A549 (cell line): ENCODE measurements at regions not wholly inside any gene's neighbourhood (a gene's known extent, or its start where the extent isn't known, plus 50 kb on each side); places are given as distances from the start of the nearest gene placed in this dataset.

Source experiments
- ATAC-seq, 2 experiments: fragments of 200-7000 bp in 1 of 2; fragments of >200 bp in 1 of 2; cut with Nextera tagmentation in 1 of 2; cut with Tn5 transposase in 1 of 2; 3 replicates each; pipeline versions ENCODE4 v1.8.0 to v1.9.1; 2018 to 2020; ENCODE audit warnings: mild to moderate bottlenecking in 1 of 2, moderate library complexity in 1 of 2
- CTCF ChIA-PET: fragments of 300-600 bp; sonication (Branson Sonifier 250); formaldehyde crosslinking; extraction: SDS; loops from one replicate; lab custom pipeline; 2021; ENCODE audit warnings: antibody characterized with exemption, inconsistent platforms; lab: Yijun Ruan, JAX
- POLR2A ChIA-PET: fragments of 350-600 bp; formaldehyde crosslinking; extraction: SDS; loops from one replicate; lab custom pipeline; 2021; ENCODE audit warnings: antibody characterized with exemption, inconsistent platforms; lab: Yijun Ruan, JAX
- DNase-seq, 2 experiments: peaks; one replicate each; pipeline versions ENCODE4 v3.0.0 to v3.0.0-alpha.2; 2011 to 2016; ENCODE audit warnings: low read depth in 1 of 2, low spot score in 1 of 2
- FAIRE-seq: peaks from 2 replicates; lab custom pipeline; 2011; peaks lifted over from hg19 to GRCh38; lab: Jason Lieb, UNC
- H3K27ac ChIP-seq, 2 experiments: fragments of >200 bp; sonication (Bioruptor Twin); formaldehyde crosslinking; 3 replicates each; pipeline ENCODE4 v1.5.1; 2016 to 2017
- H3K4me1 ChIP-seq: fragments of >200 bp; sonication (Bioruptor Twin); formaldehyde crosslinking; 3 replicates; pipeline ENCODE4 v1.6.1; 2016
- H3K4me2 ChIP-seq: fragments of >200 bp; sonication (Bioruptor Twin); formaldehyde crosslinking; 3 replicates; pipeline ENCODE4 v1.6.1; 2016
- H3K4me3 ChIP-seq: fragments of >200 bp; sonication (Bioruptor Twin); formaldehyde crosslinking; 3 replicates; pipeline ENCODE4 v1.5.1; 2016
- H3K9me3 ChIP-seq: fragments of >200 bp; sonication (Bioruptor Twin); formaldehyde crosslinking; 3 replicates; pipeline ENCODE4 v1.6.1; 2016
- BHLHE40 ChIP-seq: IDR thresholded peaks from 2 replicates; pipeline ENCODE4 v1.6.1; 2012; ENCODE audit warnings: low read depth, low read length, inconsistent platforms
- ESRRA ChIP-seq: fragments of 150-350 bp; IDR thresholded peaks from 2 replicates; pipeline ENCODE4 v1.6.1; 2014; ENCODE audit warnings: mild to moderate bottlenecking, low read length, borderline replicate concordance
- FOSL2 ChIP-seq, 2 experiments: fragments of 450-650 bp in 1 of 2; fragments of >200 bp in 1 of 2; sonication (Bioruptor Twin) in 1 of 2; formaldehyde crosslinking; IDR thresholded peaks; 2 replicates each; pipeline versions ENCODE4 v1.5.0 to v1.6.1; 2016 to 2020; ENCODE audit warnings: mild to moderate bottlenecking in 1 of 2, moderate library complexity in 1 of 2
- FOXS1 ChIP-seq: fragments of 250-450 bp; sonication (Bioruptor Pico); IDR thresholded peaks from 2 replicates; pipeline ENCODE4 v1.5.0; 2020; ENCODE audit warnings: mild to moderate bottlenecking, moderate library complexity
- HEYL ChIP-seq: fragments of 250-450 bp; sonication (Bioruptor Pico); IDR thresholded peaks from 2 replicates; pipeline ENCODE4 v1.8.0; 2021; ENCODE audit warnings: mild to moderate bottlenecking, moderate library complexity
- HOXA7 ChIP-seq: fragments of 250-450 bp; sonication (Bioruptor Pico); IDR thresholded peaks from 2 replicates; pipeline ENCODE4 v1.5.0; 2020; ENCODE audit warnings: mild to moderate bottlenecking, moderate library complexity
- HOXB13 ChIP-seq: fragments of 250-450 bp; sonication (Bioruptor Pico); IDR thresholded peaks from 2 replicates; pipeline ENCODE4 v1.5.0; 2020; ENCODE audit warnings: low read depth, mild to moderate bottlenecking, moderate library complexity
- JUN ChIP-seq, 2 experiments: fragments of >200 bp; sonication (Bioruptor Twin); formaldehyde crosslinking; IDR thresholded peaks; 2 replicates in 1 of 2; 3 replicates in 1 of 2; pipeline ENCODE4 v1.6.1; 2016 to 2017
- KDM1A ChIP-seq: fragments of 200-600 bp; sonication (generic); IDR thresholded peaks from 2 replicates; pipeline ENCODE4 v1.6.1; 2016; ENCODE audit warnings: low read depth, mild to moderate bottlenecking
- KDM5A ChIP-seq: fragments of 200-600 bp; sonication (generic); IDR thresholded peaks from 2 replicates; pipeline ENCODE4 v1.6.1; 2016; ENCODE audit warnings: antibody characterized with exemption, mild to moderate bottlenecking
- MAFK ChIP-seq: fragments of 450-650 bp; IDR thresholded peaks from 2 replicates; pipeline ENCODE4 v1.6.1; 2014; ENCODE audit not compliant: partially characterized antibody
- MAZ ChIP-seq: fragments of 150-350 bp; IDR thresholded peaks from 2 replicates; pipeline ENCODE4 v1.6.1; 2014; ENCODE audit warnings: antibody characterized with exemption, low read depth, low read length, borderline replicate concordance
- NPAS2 ChIP-seq: fragments of 250-450 bp; sonication (Bioruptor Pico); IDR thresholded peaks from 2 replicates; pipeline ENCODE4 v1.8.0; 2022; ENCODE audit warnings: mild to moderate bottlenecking, moderate library complexity, borderline replicate concordance
- NR3C1 ChIP-seq: fragments of >200 bp; sonication (Bioruptor Twin); formaldehyde crosslinking; IDR thresholded peaks from 3 replicates; pipeline ENCODE4 v1.6.1; 2017
- PHF8 ChIP-seq: fragments of 200-600 bp; sonication (generic); IDR thresholded peaks from 2 replicates; pipeline ENCODE4 v1.6.1; 2016; ENCODE audit warnings: low read depth, mild to moderate bottlenecking, antibody characterized with exemption, moderate library complexity, borderline replicate concordance
- RARB ChIP-seq: fragments of 250-450 bp; sonication (Bioruptor Pico); IDR thresholded peaks from 2 replicates; pipeline ENCODE4 v1.8.0; 2021; ENCODE audit warnings: mild to moderate bottlenecking, moderate library complexity
- RFX5 ChIP-seq: fragments of 450-650 bp; IDR thresholded peaks from 2 replicates; pipeline ENCODE4 v1.7.1; 2014; ENCODE audit warnings: antibody characterized with exemption, mild to moderate bottlenecking, moderate library complexity
- SMC3 ChIP-seq: fragments of >200 bp; sonication (Bioruptor Twin); formaldehyde crosslinking; IDR thresholded peaks from 3 replicates; pipeline ENCODE4 v1.6.1; 2018; ENCODE audit warnings: inconsistent platforms
- ZC3H11A ChIP-seq: fragments of 450-650 bp; IDR thresholded peaks from 2 replicates; pipeline ENCODE4 v1.6.1; 2014; ENCODE audit warnings: antibody characterized with exemption, mild to moderate bottlenecking
- ZFP36 ChIP-seq: fragments of 450-650 bp; IDR thresholded peaks from 2 replicates; pipeline ENCODE4 v1.6.1; 2014; ENCODE audit warnings: borderline replicate concordance; ENCODE audit not compliant: partially characterized antibody
- WGBS: methylation state at CpG from one replicate; pipeline ENCODE4 v1.1.6; 2017; ENCODE audit errors: missing lambda C conversion rate; 5-methylcytosine and 5-hydroxymethylcytosine counted together
- TF ChIP-seq, protein P1 (sequence below): IDR thresholded peaks from 2 replicates; pipeline ENCODE4 v1.6.1; 2012
- TF ChIP-seq, protein P2 (sequence below): IDR thresholded peaks from 2 replicates; pipeline ENCODE4 v1.6.1; 2012; ENCODE audit warnings: low read depth, borderline replicate concordance
- TF ChIP-seq, protein P3 (sequence below): fragments of 250-450 bp; sonication (Bioruptor Pico); IDR thresholded peaks from 2 replicates; pipeline ENCODE4 v1.5.0; 2020; ENCODE audit warnings: low read depth, mild to moderate bottlenecking, moderate library complexity

DNA sequence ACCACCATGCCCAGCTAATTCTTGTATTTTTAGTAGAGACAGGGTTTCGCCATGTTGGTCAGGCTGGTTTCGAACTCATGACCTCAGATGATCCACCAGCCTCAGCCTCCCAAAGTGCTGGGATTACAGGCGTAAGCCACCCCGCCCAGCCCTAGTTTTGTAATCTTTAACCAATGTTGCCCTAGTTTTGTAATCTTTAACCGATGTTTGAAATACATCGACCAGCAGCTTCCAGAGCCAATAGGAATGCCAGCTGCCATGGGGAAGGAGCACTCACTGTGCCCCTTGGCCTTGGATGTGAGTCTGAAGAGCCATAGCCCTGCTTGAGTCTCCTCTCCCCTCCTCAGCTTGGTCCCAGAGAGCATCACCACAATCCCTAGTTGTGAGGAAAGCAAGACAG, 209.3 kb upstream of the RGS6 start:
- WGBS = 82% methylated on average over 6 of the region's 6 CpGs
- DNase-seq = no peak
- POLR2A ChIA-PET = no interaction called here
- ATAC-seq = no peak
- H3K9me3 ChIP-seq = no peaks in the 10 kb centered on the region
- no peaks in the 10 kb centered on the region for H3K4me1 ChIP-seq
- CTCF ChIA-PET = interaction anchor here (1.3 to 1.5 kb wide), 2 partner anchors 10 to 30 kb away, joined by 4 to 6 read pairs; no protein-coding TSS in a partner anchor
- TF ChIP-seq NR3C1 (no peak), MAZ (no peak), HOXB13 (CRISPR knock-in tag) (no peak), ESRRA (no peak), KDM1A (no peak), SMC3 (no peak), FOSL2 (IDR thresholded peaks at IDR 0.05) (no peak), FOSL2 (CRISPR knock-in tag; IDR thresholded peaks at IDR 0.05) (no peak), KDM5A (no peak), RARB (CRISPR knock-in tag) (no peak), PHF8 (no peak), JUN (IDR thresholded peaks at IDR 0.05) (no peak), ZC3H11A (no peak), NPAS2 (CRISPR knock-in tag) (no peak), RFX5 (no peak), BHLHE40 (no peak), MAFK (no peak)
- TF ChIP-seq, protein P1, sequence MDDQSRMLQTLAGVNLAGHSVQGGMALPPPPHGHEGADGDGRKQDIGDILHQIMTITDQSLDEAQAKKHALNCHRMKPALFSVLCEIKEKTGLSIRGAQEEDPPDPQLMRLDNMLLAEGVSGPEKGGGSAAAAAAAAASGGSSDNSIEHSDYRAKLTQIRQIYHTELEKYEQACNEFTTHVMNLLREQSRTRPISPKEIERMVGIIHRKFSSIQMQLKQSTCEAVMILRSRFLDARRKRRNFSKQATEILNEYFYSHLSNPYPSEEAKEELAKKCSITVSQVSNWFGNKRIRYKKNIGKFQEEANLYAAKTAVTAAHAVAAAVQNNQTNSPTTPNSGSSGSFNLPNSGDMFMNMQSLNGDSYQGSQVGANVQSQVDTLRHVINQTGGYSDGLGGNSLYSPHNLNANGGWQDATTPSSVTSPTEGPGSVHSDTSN = no peak
- TF ChIP-seq, protein P2, sequence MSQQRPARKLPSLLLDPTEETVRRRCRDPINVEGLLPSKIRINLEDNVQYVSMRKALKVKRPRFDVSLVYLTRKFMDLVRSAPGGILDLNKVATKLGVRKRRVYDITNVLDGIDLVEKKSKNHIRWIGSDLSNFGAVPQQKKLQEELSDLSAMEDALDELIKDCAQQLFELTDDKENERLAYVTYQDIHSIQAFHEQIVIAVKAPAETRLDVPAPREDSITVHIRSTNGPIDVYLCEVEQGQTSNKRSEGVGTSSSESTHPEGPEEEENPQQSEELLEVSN = no peak
- TF ChIP-seq, protein P3, sequence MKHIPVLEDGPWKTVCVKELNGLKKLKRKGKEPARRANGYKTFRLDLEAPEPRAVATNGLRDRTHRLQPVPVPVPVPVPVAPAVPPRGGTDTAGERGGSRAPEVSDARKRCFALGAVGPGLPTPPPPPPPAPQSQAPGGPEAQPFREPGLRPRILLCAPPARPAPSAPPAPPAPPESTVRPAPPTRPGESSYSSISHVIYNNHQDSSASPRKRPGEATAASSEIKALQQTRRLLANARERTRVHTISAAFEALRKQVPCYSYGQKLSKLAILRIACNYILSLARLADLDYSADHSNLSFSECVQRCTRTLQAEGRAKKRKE (CRISPR knock-in tag) = no peak
- TF ChIP-seq, all 56 proteins: peak for 0
- no peak for FAIRE-seq
- Histone ChIP-seq H3K4me2 (no peak overlapping the region), H3K27ac (no peak overlapping the region), H3K4me3 (no peak overlapping the region)

DNA sequence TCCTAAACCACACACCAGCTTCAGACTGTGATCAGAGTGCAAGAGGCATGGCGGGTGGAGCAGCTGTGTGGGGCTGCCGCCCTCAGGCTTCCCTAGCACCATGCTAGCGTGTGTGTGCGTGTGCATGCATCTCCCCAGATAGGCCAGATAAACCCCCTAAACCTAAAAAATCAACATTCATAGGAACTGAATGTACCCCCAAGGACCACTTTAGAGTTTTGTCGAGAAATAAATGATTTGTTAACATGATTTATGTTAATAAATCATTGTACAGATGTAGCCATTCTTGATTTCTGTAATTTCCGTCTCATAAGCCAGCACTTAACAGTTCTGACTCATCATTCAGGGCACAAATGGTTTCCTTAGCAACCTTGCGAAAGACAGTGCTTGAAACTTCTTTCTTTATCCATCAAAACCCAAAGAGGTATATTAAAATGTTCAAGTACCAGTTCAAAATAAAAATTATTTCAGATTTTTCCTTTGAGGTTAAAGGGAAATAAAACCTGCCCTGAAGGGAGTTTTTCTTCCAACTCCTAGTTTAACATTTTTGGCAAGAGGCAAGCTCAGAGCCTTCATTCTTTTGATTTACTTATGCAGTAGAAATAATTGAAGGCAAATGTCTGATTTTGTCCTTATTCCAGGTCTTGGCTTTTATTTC, 206.2 kb upstream of the RGS6 start:
- Histone ChIP-seq H3K4me2 (no peak overlapping the region), H3K4me1 (no peaks in the 10 kb centered on the region), H3K9me3 (no peaks in the 10 kb centered on the region), H3K27ac (no peak overlapping the region), H3K4me3 (no peak overlapping the region)
- FAIRE-seq (no peak), DNase-seq (peak in 1 of 2 experiments; percentile 17), ATAC-seq (no peak)
- TF ChIP-seq HOXA7 (no peak), KDM5A (no peak)
- WGBS = 73% methylated on average over 7 of the region's 7 CpGs
- ChIA-PET CTCF (interaction anchor here (0.6 to 1.6 kb wide), 6 partner anchors 11 to 129 kb away, joined by 3 to 5 read pairs (median 3); no protein-coding TSS in a partner anchor), POLR2A (no interaction called here)

DNA sequence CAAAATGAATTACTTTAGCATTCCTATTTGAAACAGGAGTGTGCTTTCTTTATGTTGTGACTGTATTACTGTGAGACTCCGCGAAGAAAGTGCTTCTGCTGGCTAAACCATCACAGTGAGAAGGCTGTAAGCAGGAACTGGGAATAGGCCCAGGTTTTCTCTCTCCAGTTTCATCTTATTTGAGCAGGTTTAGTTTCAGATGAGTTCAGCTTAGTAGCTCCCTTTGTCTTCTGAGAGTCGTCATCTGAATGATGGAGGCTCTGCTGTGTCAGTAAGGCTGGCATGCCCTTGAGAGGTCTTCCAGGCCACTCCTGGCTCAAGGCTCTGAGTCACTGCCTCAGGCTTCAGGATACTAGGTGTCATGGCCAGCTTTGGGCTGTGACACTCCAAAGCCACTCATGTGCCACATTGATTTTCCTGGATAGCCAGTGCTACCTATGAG, 205.6 kb upstream of the RGS6 start:
- Histone ChIP-seq H3K4me1 (no peaks in the 10 kb centered on the region), H3K4me2 (no peak overlapping the region), H3K27ac (no peak overlapping the region), H3K4me3 (no peak overlapping the region), H3K9me3 (no peaks in the 10 kb centered on the region)
- FAIRE-seq (no peak), ATAC-seq (no peak), DNase-seq (no peak)
- ChIA-PET POLR2A (no interaction called here), CTCF (interaction anchor here (0.6 to 1.6 kb wide), 6 partner anchors 11 to 128 kb away, joined by 3 to 6 read pairs (median 4); no protein-coding TSS in a partner anchor)
- TF ChIP-seq HEYL (CRISPR knock-in tag) = no peak
- no peak for TF ChIP-seq HOXB13 (CRISPR knock-in tag)
- TF ChIP-seq ZFP36 = no peak
- TF ChIP-seq FOXS1 (CRISPR knock-in tag) = no peak
- TF ChIP-seq, protein P3 (CRISPR knock-in tag) = no peak
- 96% methylated on average over 3 of the region's 3 CpGs for WGBS
